ENCODE measurements at regions not wholly inside any gene's neighbourhood (a gene's known extent, or its start where the extent isn't known, plus 50 kb on each side); places are given as distances from the start of the nearest gene placed in this dataset.

DNA sequence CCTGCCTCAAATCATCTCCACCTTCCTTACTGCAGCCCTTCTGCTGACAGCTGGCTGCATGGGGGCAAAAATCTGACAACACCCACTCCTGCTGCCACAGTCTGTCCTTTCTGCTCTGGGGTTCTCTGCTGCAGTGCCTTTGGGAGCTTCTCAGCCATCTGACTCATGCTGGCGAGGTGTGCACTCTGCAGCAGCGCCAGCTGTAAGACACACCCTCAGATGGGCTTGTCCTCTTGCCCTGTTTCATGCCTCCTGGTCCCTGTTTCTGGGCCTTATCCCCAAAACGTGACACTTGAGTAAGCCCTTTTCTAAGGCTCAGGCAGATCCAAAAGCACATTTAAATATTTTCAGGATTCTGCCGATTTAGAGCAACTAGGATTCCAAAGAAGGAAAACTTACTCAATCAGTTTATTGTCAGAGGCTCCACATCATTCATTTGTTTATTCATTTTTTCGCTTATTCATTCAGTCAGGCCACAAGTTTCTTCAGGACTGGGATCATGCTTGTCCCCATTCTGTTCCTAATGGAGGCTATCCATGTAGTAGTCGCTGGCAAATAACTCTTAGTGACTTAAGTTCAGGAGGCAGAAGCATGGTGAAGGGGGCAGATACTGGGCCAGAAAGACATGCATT is 60.2 kb downstream of the SMIM38 start:
- TF ChIP-seq CTCF (conservative IDR thresholded peaks at IDR 0.05; ENCODE audit: low read length) (no peak), EZH2phosphoT487 (IDR thresholded peaks at IDR 0.05; ENCODE audit: borderline replicate concordance, low read depth, low read length) (no peak)
